ENCODE measurements at regions not wholly inside any gene's neighbourhood (a gene's known extent, or its start where the extent isn't known, plus 50 kb on each side); places are given as distances from the start of the nearest gene placed in this dataset.

- Histone ChIP-seq H3K9me1 (ENCODE audit: control insufficient read depth, insufficient read depth, low read length) (no peaks in the 10 kb centered on the region), H3K36me3 (ENCODE audit: control insufficient read depth, insufficient read depth, low read length) (no peaks in the 10 kb centered on the region), H3K27me3 (ENCODE audit: control insufficient read depth in 2 of 2, insufficient read depth in 2 of 2, low read length in 2 of 2) (peaks cover 5 to 19% of the 10 kb centered on the region in 2 experiments; a peak in 4 of 5 replicates), H3K79me2 (ENCODE audit: control insufficient read depth, insufficient read depth, low read length) (no peaks in the 10 kb centered on the region), H3K4me1 (replicated peaks in 1 of 2; ENCODE audit: control insufficient read depth in 2 of 2, insufficient read depth in 2 of 2, low read length in 2 of 2) (no peaks in the 10 kb centered on the region), H3K9ac (ENCODE audit: insufficient read depth in 1 of 2, low read depth in 2 of 2, low read length in 2 of 2) (no peak overlapping the region), H3K9me3 (replicated peaks; ENCODE audit: control insufficient read depth, insufficient read depth, low read depth, low read length) (no peaks in the 10 kb centered on the region), H3K4me3 (no peak overlapping the region), H2AFZ (ENCODE audit: low read depth, low read length) (no peak overlapping the region), H3K4me2 (ENCODE audit: insufficient read depth, low read length) (no peak overlapping the region), H4K20me1 (replicated peaks; ENCODE audit: control insufficient read depth, insufficient read depth, low read length) (no peaks in the 10 kb centered on the region), H3K27ac (ENCODE audit: extremely low read depth, low read depth, low read length) (no peak overlapping the region)
- in situ Hi-C loops (cut with MboI) = no loop called here
- ChIA-PET CTCF (ENCODE audit: low intra/inter-chr PET ratio) (no interaction called here), POLR2A (interaction anchor here (0.6 kb wide), 1 partner anchor 380 kb away, joined by 4 read pairs; no protein-coding TSS in a partner anchor)
- no peak for DNase-seq (ENCODE audit: extremely low read depth in 1 of 4, low spot score in 3 of 4)
- WGBS (ENCODE audit: insufficient coverage, low coverage, missing lambda C conversion rate) = 1% methylated on average over 13 of the region's 13 CpGs
- ATAC-seq = no peak
- intact Hi-C loops (cut with micrococcal nuclease) = no loop called here
- BruUV-seq (replicated peaks) = no TSS peak
- FAIRE-seq = no peak
- TF ChIP-seq, protein P1, sequence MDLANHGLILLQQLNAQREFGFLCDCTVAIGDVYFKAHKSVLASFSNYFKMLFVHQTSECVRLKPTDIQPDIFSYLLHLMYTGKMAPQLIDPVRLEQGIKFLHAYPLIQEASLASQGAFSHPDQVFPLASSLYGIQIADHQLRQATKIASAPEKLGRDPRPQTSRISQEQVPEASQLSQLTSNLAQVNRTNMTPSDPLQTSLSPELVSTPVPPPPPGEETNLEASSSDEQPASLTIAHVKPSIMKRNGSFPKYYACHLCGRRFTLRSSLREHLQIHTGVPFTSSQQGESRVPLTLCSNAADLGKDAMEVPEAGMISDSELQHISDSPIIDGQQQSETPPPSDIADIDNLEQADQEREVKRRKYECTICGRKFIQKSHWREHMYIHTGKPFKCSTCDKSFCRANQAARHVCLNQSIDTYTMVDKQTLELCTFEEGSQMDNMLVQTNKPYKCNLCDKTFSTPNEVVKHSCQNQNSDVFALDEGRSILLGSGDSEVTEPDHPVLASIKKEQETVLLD (IDR thresholded peaks at IDR 0.05) = no peak
- TF ChIP-seq, protein P2, sequence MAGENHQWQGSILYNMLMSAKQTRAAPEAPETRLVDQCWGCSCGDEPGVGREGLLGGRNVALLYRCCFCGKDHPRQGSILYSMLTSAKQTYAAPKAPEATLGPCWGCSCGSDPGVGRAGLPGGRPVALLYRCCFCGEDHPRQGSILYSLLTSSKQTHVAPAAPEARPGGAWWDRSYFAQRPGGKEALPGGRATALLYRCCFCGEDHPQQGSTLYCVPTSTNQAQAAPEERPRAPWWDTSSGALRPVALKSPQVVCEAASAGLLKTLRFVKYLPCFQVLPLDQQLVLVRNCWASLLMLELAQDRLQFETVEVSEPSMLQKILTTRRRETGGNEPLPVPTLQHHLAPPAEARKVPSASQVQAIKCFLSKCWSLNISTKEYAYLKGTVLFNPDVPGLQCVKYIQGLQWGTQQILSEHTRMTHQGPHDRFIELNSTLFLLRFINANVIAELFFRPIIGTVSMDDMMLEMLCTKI (IDR thresholded peaks at IDR 0.05; ENCODE audit: partially characterized antibody) = no peak
- TF ChIP-seq SMARCC2 (IDR thresholded peaks at IDR 0.05; ENCODE audit: low read depth) (no peak), ZFP30 (CRISPR knock-in tag; IDR thresholded peaks at IDR 0.05; ENCODE audit: borderline replicate concordance) (no peak), CREBBP (IDR thresholded peaks at IDR 0.05; ENCODE audit: low read depth, low read length) (no peak), ARHGAP35 (IDR thresholded peaks at IDR 0.05; ENCODE audit: partially characterized antibody) (no peak), ZFP1 (CRISPR knock-in tag; IDR thresholded peaks at IDR 0.05) (no peak), FIP1L1 (IDR thresholded peaks at IDR 0.05; ENCODE audit: low read depth, low read length, poor library complexity, severe bottlenecking) (no peak), MIER1 (IDR thresholded peaks at IDR 0.05; ENCODE audit: low read depth) (no peak), TGIF2 (CRISPR knock-in tag; IDR thresholded peaks at IDR 0.05) (no peak), ZNF175 (CRISPR knock-in tag; IDR thresholded peaks at IDR 0.05; ENCODE audit: low read depth) (no peak), CLOCK (CRISPR knock-in tag; IDR thresholded peaks at IDR 0.05; ENCODE audit: borderline replicate concordance) (no peak), SETDB1 (IDR thresholded peaks at IDR 0.05; ENCODE audit: low read length) (no peak), POLR2B (IDR thresholded peaks at IDR 0.05; ENCODE audit: low read depth, partially characterized antibody) (no peak), FOS (IDR thresholded peaks at IDR 0.05; ENCODE audit: extremely low read depth, insufficient read length) (no peak)
Measured at GRCh38 chr15:91737151-91737818, 116.2 kb upstream of the SLCO3A1 start.
